ENCODE measurements at regions not wholly inside any gene's neighbourhood (a gene's known extent, or its start where the extent isn't known, plus 50 kb on each side); places are given as distances from the start of the nearest gene placed in this dataset.

GRCh38 chr17:77451245-77451893, 310.6 kb downstream of the SEC14L1 start (continued):
- TF ChIP-seq AHDC1 (CRISPR knock-in tag; IDR thresholded peaks at IDR 0.05; ENCODE audit: borderline replicate concordance) (peak; percentile 20; the same call in 1 of the 2 replicates), SSRP1 (CRISPR knock-in tag; IDR thresholded peaks at IDR 0.05) (no peak; the same call in 1 of the 2 replicates), MAFG (CRISPR knock-in tag; IDR thresholded peaks at IDR 0.05) (no peak), TOE1 (CRISPR knock-in tag; IDR thresholded peaks at IDR 0.05) (0 out of 2 replicates have a peak, but pooled peaks have one; percentile 50), NRL (CRISPR knock-in tag; IDR thresholded peaks at IDR 0.05; ENCODE audit: borderline replicate concordance) (no peak), KIAA2018 (CRISPR knock-in tag; IDR thresholded peaks at IDR 0.05; ENCODE audit: borderline replicate concordance) (no peak)

All from HepG2 (cell line).